ENCODE measurements at regions not wholly inside any gene's neighbourhood (a gene's known extent, or its start where the extent isn't known, plus 50 kb on each side); places are given as distances from the start of the nearest gene placed in this dataset.

- no peak overlapping the region for H3K4me2 ChIP-seq (ENCODE audit: control insufficient read depth, insufficient read depth)
- no peak for ATAC-seq
- no peaks in the 10 kb centered on the region for H4K20me1 ChIP-seq (ENCODE audit: control insufficient read depth, insufficient read depth)
- in situ Hi-C loops (cut with MboI) (no loop called here), intact Hi-C loops (cut with micrococcal nuclease; ENCODE audit: unreplicated experiment) (no loop called here)
- H3K4me3 ChIP-seq = no peak overlapping the region
- no peak for FAIRE-seq
- TF ChIP-seq HDAC6 (IDR thresholded peaks at IDR 0.05; ENCODE audit: unreplicated experiment) (no peak), FOXM1 (IDR thresholded peaks at IDR 0.05; ENCODE audit: low read depth, low read length) (no peak), IRF4 (IDR thresholded peaks at IDR 0.05; ENCODE audit: low read depth, low read length) (no peak), NFYB (IDR thresholded peaks at IDR 0.05; ENCODE audit: insufficient read depth, low read depth, low read length) (no peak), IKZF2 (IDR thresholded peaks at IDR 0.05) (no peak), NR2F1 (conservative IDR thresholded peaks at IDR 0.05) (no peak), POLR2AphosphoS2 (IDR thresholded peaks at IDR 0.05; ENCODE audit: low read depth, low read length) (no peak), MLLT1 (IDR thresholded peaks at IDR 0.05) (no peak), ZBTB40 (IDR thresholded peaks at IDR 0.05; ENCODE audit: borderline replicate concordance) (no peak)
- no peaks in the 10 kb centered on the region; the same call in 1 of the 2 replicates for H3K4me1 ChIP-seq (ENCODE audit: control insufficient read depth, insufficient read depth, low read length)
- H3K9me3 ChIP-seq (replicated peaks; ENCODE audit: control insufficient read depth, insufficient read depth, low read length) = no peaks in the 10 kb centered on the region; the same call in 2 of the 3 replicates
- ChIA-PET POLR2A (interaction anchor here (0.6 to 0.8 kb wide), 3 partner anchors 22 to 316 kb away, joined by 3 to 4 read pairs (median 3); no protein-coding TSS in a partner anchor), SMC1A (ENCODE audit: uncharacterized antibody, unreplicated experiment) (interaction anchor here (0.6 kb wide), 1 partner anchor 1056 kb away, joined by 3 read pairs; no protein-coding TSS in a partner anchor), RAD21 (ENCODE audit: unreplicated experiment) (interaction anchor here (0.9 kb wide), 1 partner anchor 293 kb away, joined by 3 read pairs; no protein-coding TSS in a partner anchor), CTCF (no interaction called here)
- H3K27ac ChIP-seq (ENCODE audit: control insufficient read depth, insufficient read depth) = no peak overlapping the region
- no peaks in the 10 kb centered on the region for H3K36me3 ChIP-seq (ENCODE audit: control insufficient read depth in 2 of 2, insufficient read depth in 2 of 2, low read length in 1 of 2)
- no peaks in the 10 kb centered on the region for H3K27me3 ChIP-seq (replicated peaks in 1 of 2; ENCODE audit: control insufficient read depth in 2 of 2, insufficient read depth in 2 of 2, low read length in 1 of 2)
- WGBS (ENCODE audit: insufficient coverage, insufficient replicate concordance, low lambda C conversion rate, missing lambda C conversion rate) = 100% methylated on average over 2 of the region's 2 CpGs
- no peak for DNase-seq (ENCODE audit: low read depth, low spot score)
- no TSS peak for BruUV-seq (replicated peaks)
- H3K9ac ChIP-seq (ENCODE audit: control insufficient read depth, insufficient read depth, low read length) = no peak overlapping the region
- no peak overlapping the region for H2AFZ ChIP-seq (ENCODE audit: control insufficient read depth, low read depth, low read length)
- no peaks in the 10 kb centered on the region for H3K79me2 ChIP-seq (ENCODE audit: control insufficient read depth, insufficient read depth, low read length)
Measured at GRCh38 chr14:89702876-89703200, 251.7 kb downstream of the EFCAB11 start.

Measured in GM12878 (cell line).